Left lung (tissue), 4 donors: ENCODE measurements at regions not wholly inside any gene's neighbourhood (a gene's known extent, or its start where the extent isn't known, plus 50 kb on each side); places are given as distances from the start of the nearest gene placed in this dataset.

Experiments
- ATAC-seq: fragments of 200-7000 bp; cut with Tn5 transposase; one replicate; pipeline ENCODE4 v1.9.1; 2020; ENCODE audit warnings: moderate library complexity
- DNase-seq, 4 donors: peaks; one replicate each; pipeline ENCODE4 v3.0.0-alpha.2; 2013 to 2020
- H3K27ac ChIP-seq, 2 donors: fragments of 200-600 bp; sonication (generic) in 1 of 2; one replicate each; pipeline versions ENCODE4 v1.5.0 to v1.8.0; 2020 to 2021
- H3K27me3 ChIP-seq, 2 donors: fragments of 200-600 bp; sonication (generic) in 1 of 2; one replicate each; pipeline versions ENCODE4 v1.5.0 to v1.8.0; 2020 to 2021
- H3K36me3 ChIP-seq, 2 donors: fragments of 200-600 bp; sonication (generic) in 1 of 2; one replicate each; pipeline versions ENCODE4 v1.5.0 to v1.8.0; 2020 to 2021
- H3K4me1 ChIP-seq, 2 donors: fragments of 200-600 bp; one replicate each; pipeline ENCODE4 v1.8.0; 2021
- H3K4me3 ChIP-seq, 2 donors: fragments of 200-600 bp; sonication (generic) in 1 of 2; one replicate each; pipeline versions ENCODE4 v1.5.0 to v1.8.0; 2020 to 2021; ENCODE audit warnings: mild to moderate bottlenecking in 1 of 2
- H3K9me3 ChIP-seq, 2 donors: fragments of 200-600 bp; sonication (generic) in 1 of 2; one replicate each; pipeline versions ENCODE4 v1.5.0 to v1.8.0; 2020 to 2021
- intact Hi-C, 2 donors: fragments of 100-400 bp; cut with DNase I; formaldehyde crosslinking; loops; one replicate each; pipeline versions ENCODE4 v1.11.2 to v1.14.2; 2022
- TF ChIP-seq, protein P1 (sequence below), 2 donors: fragments of 200-600 bp; sonication (generic) in 1 of 2; IDR thresholded peaks; one replicate each; pipeline versions ENCODE4 v1.5.0 to v1.8.0; 2021; ENCODE audit warnings: antibody characterized with exemption in 2 of 2
- donor health status: DM: no; HTN: yes; CAD: no.
- donor health status: DM: no; HTN: no; CAD: no.

- Histone ChIP-seq H3K36me3 (no peaks in the 10 kb centered on the region), H3K4me3 (no peak overlapping the region), H3K4me1 (no peaks in the 10 kb centered on the region), H3K9me3 (peaks cover 0 to 10% of the 10 kb centered on the region in 2 donors), H3K27me3 (no peaks in the 10 kb centered on the region), H3K27ac (no peak overlapping the region)
- DNase-seq (no peak), ATAC-seq (no peak)
- intact Hi-C loops: no loop called here
- TF ChIP-seq, protein P1, sequence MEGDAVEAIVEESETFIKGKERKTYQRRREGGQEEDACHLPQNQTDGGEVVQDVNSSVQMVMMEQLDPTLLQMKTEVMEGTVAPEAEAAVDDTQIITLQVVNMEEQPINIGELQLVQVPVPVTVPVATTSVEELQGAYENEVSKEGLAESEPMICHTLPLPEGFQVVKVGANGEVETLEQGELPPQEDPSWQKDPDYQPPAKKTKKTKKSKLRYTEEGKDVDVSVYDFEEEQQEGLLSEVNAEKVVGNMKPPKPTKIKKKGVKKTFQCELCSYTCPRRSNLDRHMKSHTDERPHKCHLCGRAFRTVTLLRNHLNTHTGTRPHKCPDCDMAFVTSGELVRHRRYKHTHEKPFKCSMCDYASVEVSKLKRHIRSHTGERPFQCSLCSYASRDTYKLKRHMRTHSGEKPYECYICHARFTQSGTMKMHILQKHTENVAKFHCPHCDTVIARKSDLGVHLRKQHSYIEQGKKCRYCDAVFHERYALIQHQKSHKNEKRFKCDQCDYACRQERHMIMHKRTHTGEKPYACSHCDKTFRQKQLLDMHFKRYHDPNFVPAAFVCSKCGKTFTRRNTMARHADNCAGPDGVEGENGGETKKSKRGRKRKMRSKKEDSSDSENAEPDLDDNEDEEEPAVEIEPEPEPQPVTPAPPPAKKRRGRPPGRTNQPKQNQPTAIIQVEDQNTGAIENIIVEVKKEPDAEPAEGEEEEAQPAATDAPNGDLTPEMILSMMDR (IDR thresholded peaks at IDR 0.05): no peak
Measured at GRCh38 chr15:69930754-69931153, 167.0 kb downstream of the TLE3 start.

GRCh38 chr15:69931156-69931555, 166.6 kb downstream of the TLE3 start:
- Histone ChIP-seq H3K27me3 (no peaks in the 10 kb centered on the region), H3K4me1 (no peaks in the 10 kb centered on the region), H3K4me3 (no peak overlapping the region), H3K9me3 (peaks cover 0 to 12% of the 10 kb centered on the region in 2 donors), H3K36me3 (no peaks in the 10 kb centered on the region), H3K27ac (no peak overlapping the region)
- DNase-seq: no peak
- TF ChIP-seq, protein P1 (IDR thresholded peaks at IDR 0.05): no peak
- ATAC-seq: no peak
- intact Hi-C loops: no loop called here

- Histone ChIP-seq H3K4me1 (no peaks in the 10 kb centered on the region), H3K4me3 (no peak overlapping the region), H3K27me3 (no peaks in the 10 kb centered on the region), H3K9me3 (peaks cover 0 to 8% of the 10 kb centered on the region in 2 donors), H3K36me3 (no peaks in the 10 kb centered on the region), H3K27ac (no peak overlapping the region)
- intact Hi-C loops: no loop called here
- no peak for DNase-seq
- ATAC-seq: no peak
- TF ChIP-seq, protein P1 (IDR thresholded peaks at IDR 0.05): no peak
Measured at GRCh38 chr15:69934607-69935006, 163.1 kb downstream of the TLE3 start.

DNA sequence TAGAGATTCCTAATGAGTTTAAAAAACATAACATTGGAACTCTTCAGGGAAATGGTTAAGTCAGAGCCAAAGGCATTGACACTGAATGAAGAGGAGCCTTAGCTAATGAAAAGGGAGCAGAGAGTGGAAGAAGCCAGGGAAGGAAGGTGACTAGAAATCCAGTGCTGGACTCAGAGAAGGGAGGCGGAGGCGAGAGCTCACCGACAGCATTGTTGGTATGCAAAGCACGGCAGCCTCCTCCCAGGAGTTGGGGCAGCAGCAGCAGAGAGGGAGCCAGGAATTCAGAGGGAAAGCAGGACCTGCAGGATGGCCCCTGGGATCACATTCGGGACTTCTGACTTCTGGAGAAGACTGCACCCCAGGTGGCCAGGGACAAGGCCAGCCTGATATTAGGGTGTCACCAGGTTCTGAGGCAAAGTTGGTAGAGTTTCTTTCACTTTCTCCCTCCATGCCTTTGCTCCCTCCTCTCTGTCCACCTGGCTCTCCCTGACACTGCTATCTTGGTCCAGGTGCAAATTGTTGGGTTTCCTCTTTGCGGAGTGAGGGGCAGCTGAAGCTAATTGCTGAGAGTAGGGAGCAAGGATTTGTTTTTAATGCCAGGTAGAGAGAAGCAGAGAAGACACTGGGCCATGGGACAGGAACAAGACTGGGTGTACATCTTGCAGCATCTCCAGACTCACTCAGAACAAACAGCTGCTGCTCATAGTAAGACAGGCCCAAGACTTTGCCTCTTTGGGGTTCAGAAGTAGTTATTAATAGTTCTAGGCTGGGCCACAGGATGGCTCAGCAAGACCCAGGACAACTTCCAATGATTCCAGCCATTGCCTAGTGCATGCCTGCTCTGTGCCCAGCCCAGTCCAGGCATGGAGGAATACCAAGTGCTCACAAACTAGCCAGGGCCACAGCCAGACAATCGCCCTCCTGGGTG, 157.9 kb downstream of the TLE3 start:
- H3K4me1 ChIP-seq: no peaks in the 10 kb centered on the region
- intact Hi-C loops: no loop called here
- H3K27ac ChIP-seq: no peak overlapping the region
- no peak overlapping the region for H3K4me3 ChIP-seq
- no peaks in the 10 kb centered on the region for H3K27me3 ChIP-seq
- ATAC-seq (no peak), DNase-seq (no peak)
- H3K9me3 ChIP-seq: peaks cover 0 to 8% of the 10 kb centered on the region in 2 donors
- H3K36me3 ChIP-seq: no peaks in the 10 kb centered on the region
- TF ChIP-seq, protein P1 (IDR thresholded peaks at IDR 0.05): no peak

- DNase-seq: no peak
- TF ChIP-seq, protein P1 (IDR thresholded peaks at IDR 0.05): no peak
- no peak for ATAC-seq
- intact Hi-C loops: no loop called here
- Histone ChIP-seq H3K4me3 (no peak overlapping the region), H3K4me1 (no peaks in the 10 kb centered on the region), H3K9me3 (peaks cover 0 to 3% of the 10 kb centered on the region in 2 donors), H3K27me3 (no peaks in the 10 kb centered on the region), H3K36me3 (no peaks in the 10 kb centered on the region), H3K27ac (no peak overlapping the region)
Measured at GRCh38 chr15:69940441-69941300, 157.0 kb downstream of the TLE3 start.
